ENCODE measurements at regions not wholly inside any gene's neighbourhood (a gene's known extent, or its start where the extent isn't known, plus 50 kb on each side); places are given as distances from the start of the nearest gene placed in this dataset.

- H3K27ac ChIP-seq: no peak overlapping the region
- TF ChIP-seq CTCF (conservative IDR thresholded peaks at IDR 0.05): no peak
These were observed 259.7 kb downstream of the AACS start for GRCh38 chr12:125324861-125325490.

GRCh38 chr12:125329239-125330102 is 264.2 kb downstream of the AACS start:
- no peak overlapping the region for H3K27ac ChIP-seq
- no peak for TF ChIP-seq CTCF (conservative IDR thresholded peaks at IDR 0.05)

- peak overlapping the region; percentile 3; the same call in 1 of the 2 replicates for H3K27ac ChIP-seq
- TF ChIP-seq CTCF (conservative IDR thresholded peaks at IDR 0.05): peak; percentile 99
These were observed 265.6 kb downstream of the AACS start for GRCh38 chr12:125330645-125331341.

GRCh38 chr12:125331342-125332052 is 266.3 kb downstream of the AACS start:
- TF ChIP-seq CTCF (conservative IDR thresholded peaks at IDR 0.05): no peak
- peak overlapping the region; percentile 3; the same call in 1 of the 2 replicates for H3K27ac ChIP-seq

- no peak overlapping the region for H3K27ac ChIP-seq
- 0 out of 2 replicates have a peak, but pooled peaks have one; percentile 9 for TF ChIP-seq CTCF (conservative IDR thresholded peaks at IDR 0.05)
These were observed 267.7 kb downstream of the AACS start for GRCh38 chr12:125332900-125333299.

- TF ChIP-seq CTCF (conservative IDR thresholded peaks at IDR 0.05): no peak
- H3K27ac ChIP-seq: no peak overlapping the region
These were observed 271.0 kb downstream of the AACS start for GRCh38 chr12:125336246-125336645.

Measured in VCaP (cell line).